ENCODE measurements at regions not wholly inside any gene's neighbourhood (a gene's known extent, or its start where the extent isn't known, plus 50 kb on each side); places are given as distances from the start of the nearest gene placed in this dataset.

DNA sequence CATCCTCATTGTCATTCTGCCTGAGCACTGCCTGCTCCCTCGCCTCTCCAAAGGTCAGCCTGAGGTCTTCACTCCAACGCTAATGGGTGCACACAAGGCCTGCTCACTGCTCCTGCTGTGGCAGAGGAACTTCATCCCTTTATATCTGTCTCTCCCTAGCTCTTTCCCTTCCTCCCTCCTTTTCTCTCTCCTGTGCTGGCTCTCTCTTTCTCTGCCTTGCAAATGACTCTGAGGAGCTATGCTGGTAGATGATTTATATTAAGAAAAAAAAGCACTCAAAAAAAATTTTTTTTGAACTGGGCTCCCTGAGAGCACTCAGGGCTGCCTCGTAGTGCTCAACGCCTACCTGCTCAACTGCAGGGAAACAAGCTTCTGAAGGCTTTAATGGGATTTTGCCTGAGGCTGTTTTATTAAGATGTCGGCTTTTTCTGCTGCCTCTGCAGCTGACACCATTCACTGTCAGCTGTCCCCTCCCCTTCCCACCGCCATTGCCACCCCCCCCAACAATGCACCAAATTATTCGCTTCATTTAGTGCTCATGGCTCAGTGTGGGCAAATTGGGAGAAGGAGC is 137.7 kb upstream of the DEFB112 start:
- no peaks in the 10 kb centered on the region for H3K36me3 Mint-ChIP-seq (ENCODE audit: insufficient read depth, unreplicated experiment)
- H3K9me3 Mint-ChIP-seq (ENCODE audit: unreplicated experiment): no peaks in the 10 kb centered on the region
- no peak overlapping the region for H3K27ac Mint-ChIP-seq (ENCODE audit: low read depth, unreplicated experiment)
- DNase-seq (ENCODE audit: unreplicated experiment): no peak
- H3K27me3 Mint-ChIP-seq (ENCODE audit: insufficient read depth, unreplicated experiment): peaks cover 49% of the 10 kb centered on the region
- no peak overlapping the region for H3K4me3 Mint-ChIP-seq (ENCODE audit: unreplicated experiment)
- ChIA-PET POLR2A (no interaction called here), CTCF (no interaction called here)
- TF ChIP-seq, protein P1, sequence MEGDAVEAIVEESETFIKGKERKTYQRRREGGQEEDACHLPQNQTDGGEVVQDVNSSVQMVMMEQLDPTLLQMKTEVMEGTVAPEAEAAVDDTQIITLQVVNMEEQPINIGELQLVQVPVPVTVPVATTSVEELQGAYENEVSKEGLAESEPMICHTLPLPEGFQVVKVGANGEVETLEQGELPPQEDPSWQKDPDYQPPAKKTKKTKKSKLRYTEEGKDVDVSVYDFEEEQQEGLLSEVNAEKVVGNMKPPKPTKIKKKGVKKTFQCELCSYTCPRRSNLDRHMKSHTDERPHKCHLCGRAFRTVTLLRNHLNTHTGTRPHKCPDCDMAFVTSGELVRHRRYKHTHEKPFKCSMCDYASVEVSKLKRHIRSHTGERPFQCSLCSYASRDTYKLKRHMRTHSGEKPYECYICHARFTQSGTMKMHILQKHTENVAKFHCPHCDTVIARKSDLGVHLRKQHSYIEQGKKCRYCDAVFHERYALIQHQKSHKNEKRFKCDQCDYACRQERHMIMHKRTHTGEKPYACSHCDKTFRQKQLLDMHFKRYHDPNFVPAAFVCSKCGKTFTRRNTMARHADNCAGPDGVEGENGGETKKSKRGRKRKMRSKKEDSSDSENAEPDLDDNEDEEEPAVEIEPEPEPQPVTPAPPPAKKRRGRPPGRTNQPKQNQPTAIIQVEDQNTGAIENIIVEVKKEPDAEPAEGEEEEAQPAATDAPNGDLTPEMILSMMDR (IDR thresholded peaks at IDR 0.05; ENCODE audit: unreplicated experiment): no peak
- BruUV-seq (replicated peaks): no TSS peak
- intact Hi-C loops (cut with micrococcal nuclease): no loop called here
- H3K4me1 Mint-ChIP-seq (ENCODE audit: insufficient read depth, unreplicated experiment): no peaks in the 10 kb centered on the region

- TF ChIP-seq, protein P1 (IDR thresholded peaks at IDR 0.05; ENCODE audit: unreplicated experiment): no peak
- BruUV-seq (replicated peaks): no TSS peak
- no peaks in the 10 kb centered on the region for H3K9me3 Mint-ChIP-seq (ENCODE audit: unreplicated experiment)
- ChIA-PET POLR2A (no interaction called here), CTCF (no interaction called here)
- intact Hi-C loops (cut with micrococcal nuclease): no loop called here
- no peak for DNase-seq (ENCODE audit: unreplicated experiment)
- no peaks in the 10 kb centered on the region for H3K4me1 Mint-ChIP-seq (ENCODE audit: insufficient read depth, unreplicated experiment)
- no peak overlapping the region for H3K27ac Mint-ChIP-seq (ENCODE audit: low read depth, unreplicated experiment)
- peaks cover 19% of the 10 kb centered on the region for H3K27me3 Mint-ChIP-seq (ENCODE audit: insufficient read depth, unreplicated experiment)
- no peak overlapping the region for H3K4me3 Mint-ChIP-seq (ENCODE audit: unreplicated experiment)
- H3K36me3 Mint-ChIP-seq (ENCODE audit: insufficient read depth, unreplicated experiment): no peaks in the 10 kb centered on the region
These were observed 148.5 kb upstream of the DEFB112 start for GRCh38 chr6:50198245-50198644.

GRCh38 chr6:50202766-50203165 is 153.0 kb upstream of the DEFB112 start:
- no peak for DNase-seq (ENCODE audit: unreplicated experiment)
- BruUV-seq (replicated peaks): no TSS peak
- Mint-ChIP-seq H3K36me3 (ENCODE audit: insufficient read depth, unreplicated experiment) (no peaks in the 10 kb centered on the region), H3K4me1 (ENCODE audit: insufficient read depth, unreplicated experiment) (no peaks in the 10 kb centered on the region), H3K27ac (ENCODE audit: low read depth, unreplicated experiment) (no peak overlapping the region), H3K27me3 (ENCODE audit: insufficient read depth, unreplicated experiment) (peaks cover 35% of the 10 kb centered on the region), H3K4me3 (ENCODE audit: unreplicated experiment) (no peak overlapping the region), H3K9me3 (ENCODE audit: unreplicated experiment) (no peaks in the 10 kb centered on the region)
- TF ChIP-seq, protein P1 (IDR thresholded peaks at IDR 0.05; ENCODE audit: unreplicated experiment): no peak
- ChIA-PET CTCF (no interaction called here), POLR2A (no interaction called here)
- intact Hi-C loops (cut with micrococcal nuclease): no loop called here

DNA sequence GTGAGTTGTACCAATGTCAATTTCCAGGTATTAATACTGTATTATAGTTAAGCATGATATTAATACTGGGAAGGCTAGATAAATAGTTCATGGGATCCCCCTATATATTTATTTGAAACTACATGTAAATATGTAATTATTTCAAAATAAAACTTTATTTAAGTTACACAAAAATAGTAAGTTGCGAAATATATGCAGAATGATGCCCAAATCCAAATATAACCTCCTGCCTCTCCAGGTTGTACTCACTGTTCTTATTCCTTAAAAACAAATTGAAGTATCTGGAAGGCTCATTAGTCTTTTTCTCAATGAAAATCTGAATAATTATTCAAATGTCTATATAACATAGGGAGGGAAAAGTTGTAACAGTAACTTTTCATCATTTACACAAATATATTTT is 161.9 kb upstream of the DEFB112 start:
- H3K27ac Mint-ChIP-seq (ENCODE audit: low read depth, unreplicated experiment): no peak overlapping the region
- peaks cover 43% of the 10 kb centered on the region for H3K27me3 Mint-ChIP-seq (ENCODE audit: insufficient read depth, unreplicated experiment)
- CTCF ChIA-PET: no interaction called here
- H3K9me3 Mint-ChIP-seq (ENCODE audit: unreplicated experiment): no peaks in the 10 kb centered on the region
- intact Hi-C loops (cut with micrococcal nuclease): no loop called here
- no peak for DNase-seq (ENCODE audit: unreplicated experiment)
- no peak overlapping the region for H3K4me3 Mint-ChIP-seq (ENCODE audit: unreplicated experiment)
- TF ChIP-seq, protein P1 (IDR thresholded peaks at IDR 0.05; ENCODE audit: unreplicated experiment): no peak
- no TSS peak for BruUV-seq (replicated peaks)
- H3K36me3 Mint-ChIP-seq (ENCODE audit: insufficient read depth, unreplicated experiment): no peaks in the 10 kb centered on the region
- H3K4me1 Mint-ChIP-seq (ENCODE audit: insufficient read depth, unreplicated experiment): no peaks in the 10 kb centered on the region
- POLR2A ChIA-PET: no interaction called here
